NCI-H1092 treated with DMSO at 0.1 percent for 48 hours (cell line): ENCODE measurements at regions not wholly inside any gene's neighbourhood (a gene's known extent, or its start where the extent isn't known, plus 50 kb on each side); places are given as distances from the start of the nearest gene placed in this dataset.

Source experiments
- DNase-seq: peaks from one replicate; lab custom pipeline; 2025; lab: John Stamatoyannopoulos, UW

DNA sequence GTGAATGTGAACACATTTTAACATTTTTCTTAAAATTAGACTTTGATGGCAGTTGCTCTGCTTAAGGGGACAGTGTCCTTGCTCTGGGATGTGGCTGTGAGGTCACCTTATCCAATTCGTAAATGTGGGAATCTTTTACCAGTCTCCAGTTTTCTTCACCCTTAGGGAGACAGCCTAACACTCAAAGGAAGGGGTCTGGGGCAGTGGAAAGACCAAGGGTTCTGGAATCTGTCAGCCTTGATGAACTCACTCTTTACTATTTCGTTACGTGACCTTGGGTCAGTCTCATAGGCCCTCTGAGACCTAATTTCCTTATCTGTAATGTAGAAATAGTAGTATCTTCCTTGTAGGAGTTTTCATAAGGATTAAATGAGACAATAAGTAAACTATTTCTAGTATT is 245.6 kb upstream of the ATP2B1 start:
- DNase-seq, result no peak

GRCh38 chr12:89951694-89952060 is 243.0 kb upstream of the ATP2B1 start:
- no peak for DNase-seq

GRCh38 chr12:89951050-89951693 is 242.5 kb upstream of the ATP2B1 start:
- no peak for DNase-seq

- no peak for DNase-seq
These were observed 241.8 kb upstream of the ATP2B1 start for GRCh38 chr12:89950421-89950820.

- peak; percentile 22 for DNase-seq
These were observed 241.0 kb upstream of the ATP2B1 start for GRCh38 chr12:89949457-89950195.

DNA sequence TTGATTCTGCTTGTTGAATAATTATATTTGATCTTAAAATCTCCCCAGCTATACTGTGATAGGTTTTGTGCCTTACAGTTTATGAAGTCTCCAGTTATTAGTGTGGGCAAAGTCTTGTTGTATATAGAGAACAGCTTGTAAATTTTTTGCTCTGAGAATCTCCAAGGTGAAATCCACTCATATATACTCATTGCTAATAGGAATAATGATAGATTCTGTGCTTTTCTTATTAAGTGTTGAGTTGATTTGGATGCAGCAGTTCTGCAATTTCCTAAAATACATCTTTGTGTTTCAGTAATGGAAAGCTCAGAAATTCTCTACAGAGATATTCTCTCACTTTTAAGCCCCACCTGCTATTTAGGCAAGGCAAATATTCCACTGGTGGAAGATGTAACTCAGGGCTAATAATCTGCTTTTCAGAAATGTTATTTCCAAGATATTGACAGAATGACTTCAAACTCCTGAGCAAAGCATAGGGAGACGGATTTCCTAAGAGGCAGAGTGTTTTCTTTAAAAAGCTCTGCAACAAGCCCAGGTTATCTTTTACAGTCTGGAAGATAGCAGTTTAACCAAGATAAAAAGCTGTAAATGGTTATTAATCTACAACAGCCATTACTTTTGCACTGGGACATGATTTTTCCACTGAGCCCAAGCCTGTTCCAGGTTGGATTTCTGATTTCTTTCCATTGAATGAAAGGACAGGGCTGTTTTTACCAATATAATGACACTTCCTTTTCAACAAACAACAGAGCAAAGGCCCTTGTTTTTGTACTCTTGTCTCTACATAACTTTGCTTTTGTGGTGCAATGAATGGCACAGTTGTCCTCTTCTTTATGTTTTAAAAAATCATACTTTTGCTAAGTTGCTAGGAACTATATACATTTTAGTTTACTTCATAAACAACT is 239.9 kb upstream of the ATP2B1 start:
- no peak for DNase-seq

DNA sequence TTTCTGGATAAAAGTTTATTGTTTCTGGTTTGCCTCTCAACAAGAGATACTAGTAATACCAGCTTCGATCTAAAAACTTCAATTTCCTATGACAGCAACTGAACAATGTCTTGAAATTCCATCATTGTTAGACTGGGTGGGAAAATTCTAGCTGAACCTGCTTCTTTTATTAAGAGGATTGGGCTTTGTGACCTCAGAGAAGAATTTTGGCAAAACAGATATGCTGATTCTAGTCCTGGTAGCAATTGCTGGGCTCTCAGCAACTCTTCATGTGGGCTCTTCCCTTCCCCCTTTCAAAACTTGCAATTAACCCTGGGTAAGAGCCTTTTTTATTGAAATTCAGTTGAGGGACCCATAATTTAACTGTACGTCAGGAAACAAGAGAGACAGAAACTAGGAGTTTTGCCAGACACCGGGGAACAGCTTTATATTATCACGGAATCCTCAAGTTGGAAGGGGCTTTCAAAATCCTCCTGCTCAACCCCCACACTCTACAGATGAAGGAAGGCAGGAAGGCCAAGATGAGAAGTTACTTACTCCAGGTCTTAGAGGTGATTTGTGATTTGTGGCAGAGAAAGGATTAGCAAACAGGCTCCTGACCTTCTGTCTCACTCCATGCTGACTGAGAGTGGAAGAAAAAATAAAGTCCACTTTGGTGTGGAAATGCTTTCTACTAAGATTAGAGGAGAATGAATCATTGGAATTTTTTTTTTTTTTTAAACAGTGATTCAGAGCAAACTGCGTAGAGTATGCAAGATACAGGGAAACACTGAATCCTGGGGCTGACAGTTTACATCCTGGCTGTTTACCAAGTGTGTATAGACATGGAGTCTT is 239.0 kb upstream of the ATP2B1 start:
- peak; percentile 13 for DNase-seq

DNA sequence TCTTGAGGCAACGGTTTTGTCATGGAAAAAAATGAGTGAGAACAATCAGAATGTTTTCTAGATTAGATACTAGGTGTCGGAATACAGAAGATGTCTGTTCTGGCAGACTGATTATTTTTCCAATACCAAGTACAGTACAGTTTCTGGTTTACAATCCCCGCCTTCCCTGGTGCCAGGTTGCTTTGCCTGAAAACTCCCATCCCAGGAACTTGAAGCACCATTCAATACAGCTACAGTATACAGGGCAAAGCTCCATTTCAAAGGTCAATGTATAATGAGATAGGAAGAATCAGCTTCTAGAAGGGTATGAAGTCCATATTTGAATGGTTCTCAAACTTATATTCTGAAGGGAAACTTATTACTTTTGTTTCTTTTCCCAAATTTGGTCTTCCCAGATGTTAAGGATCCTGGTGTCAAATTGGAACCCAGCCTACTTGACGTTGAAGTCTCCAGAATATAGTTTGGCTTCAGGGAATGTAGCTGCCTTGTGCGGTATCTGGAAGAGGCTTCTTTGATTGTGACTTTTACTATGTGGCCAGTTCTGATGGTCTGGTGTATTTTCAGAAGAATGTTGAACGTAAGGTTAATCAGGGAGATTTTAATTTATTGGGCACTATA is 238.0 kb upstream of the ATP2B1 start:
- DNase-seq, result no peak

DNA sequence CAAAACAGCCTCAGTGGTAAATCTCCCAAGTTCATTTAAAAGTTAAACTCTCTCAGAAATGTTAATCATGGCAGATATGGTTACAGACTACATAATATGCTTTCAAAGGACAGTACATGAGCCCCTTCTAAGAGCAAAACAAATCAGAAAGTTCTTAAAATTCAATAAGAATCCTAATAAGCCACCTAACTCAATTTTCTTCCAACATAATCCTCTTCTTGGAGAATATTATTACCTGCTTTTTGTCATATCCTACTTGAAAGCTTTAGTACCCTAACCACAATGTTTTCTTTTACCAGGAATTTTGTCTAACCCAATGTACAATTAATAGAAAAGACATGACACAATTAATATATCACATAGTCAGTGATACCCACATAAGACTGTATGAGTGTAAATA is 236.5 kb upstream of the ATP2B1 start:
- DNase-seq, result no peak

- no peak for DNase-seq
These were observed 234.8 kb upstream of the ATP2B1 start for GRCh38 chr12:89943463-89943862.

DNA sequence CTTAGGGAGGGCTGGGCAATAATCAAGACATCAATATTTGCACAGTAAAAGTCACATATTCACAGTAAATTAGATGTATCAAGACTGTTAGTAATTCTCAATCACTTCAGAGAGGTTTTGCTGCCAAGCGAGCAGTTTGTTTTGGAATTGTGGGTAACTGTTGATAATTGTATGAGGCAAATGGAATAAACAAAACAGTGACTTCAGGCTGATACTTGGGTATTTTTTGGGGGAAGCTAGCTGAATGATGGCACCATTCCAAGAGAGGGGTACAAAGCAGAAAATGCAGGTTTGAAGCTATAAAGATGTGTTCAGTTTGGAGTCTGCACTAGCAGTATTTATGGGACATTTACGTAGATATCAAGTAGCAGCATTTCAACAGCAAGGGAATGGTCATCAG is 232.8 kb upstream of the ATP2B1 start:
- no peak for DNase-seq

DNA sequence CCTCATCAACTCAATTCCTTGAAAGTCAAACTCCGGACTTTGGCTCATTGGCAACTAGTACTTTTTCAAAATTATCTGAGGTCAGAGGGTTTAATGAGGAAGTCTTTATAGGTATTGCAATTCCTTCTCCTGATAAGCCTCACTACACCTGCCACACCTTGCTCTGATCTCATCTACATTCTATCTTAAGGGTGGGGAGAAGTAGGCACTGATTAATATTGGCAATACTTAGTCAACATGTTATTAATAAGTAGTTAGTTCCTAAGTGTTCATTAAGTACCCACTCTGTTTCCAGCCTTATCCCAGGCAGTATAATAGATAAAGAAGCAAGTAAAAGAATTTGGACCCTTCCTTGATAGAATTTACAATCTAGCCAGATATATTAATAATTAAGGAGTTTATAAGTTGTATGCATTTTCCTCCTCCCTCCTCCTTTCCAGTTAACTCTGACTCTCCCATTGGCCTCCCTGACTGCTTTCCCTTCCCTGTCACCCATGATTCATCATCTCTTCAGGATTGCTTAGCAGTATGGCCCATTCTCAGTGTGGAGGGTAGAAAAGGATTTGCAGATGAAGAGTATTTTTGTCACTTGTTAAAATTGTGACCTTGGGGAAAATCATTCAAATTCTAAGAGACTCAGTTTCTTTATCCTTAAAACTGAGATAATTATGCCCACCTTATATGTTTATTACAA is 231.0 kb upstream of the ATP2B1 start:
- DNase-seq, result no peak

DNA sequence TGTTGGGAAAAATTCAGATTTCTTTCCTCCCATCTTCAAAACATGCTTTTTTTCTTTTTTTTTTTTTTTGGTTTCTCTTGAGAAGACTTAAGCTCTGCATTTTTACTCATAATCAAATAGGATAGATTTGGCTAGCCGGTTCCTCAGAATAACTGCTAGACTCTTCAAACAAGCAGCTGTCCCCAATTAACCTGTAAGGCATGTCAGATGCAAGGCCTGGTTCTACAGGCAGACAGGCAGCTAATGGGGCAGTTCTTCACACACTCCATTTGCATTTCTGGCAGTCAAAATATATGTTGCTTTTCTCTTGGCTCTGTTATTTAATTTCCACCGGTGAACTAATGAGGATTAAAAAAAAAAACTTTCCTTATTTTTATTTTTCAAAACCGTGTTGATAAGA is 228.0 kb upstream of the ATP2B1 start:
- DNase-seq, result no peak

- no peak for DNase-seq
These were observed 227.2 kb upstream of the ATP2B1 start for GRCh38 chr12:89935850-89936249.

DNA sequence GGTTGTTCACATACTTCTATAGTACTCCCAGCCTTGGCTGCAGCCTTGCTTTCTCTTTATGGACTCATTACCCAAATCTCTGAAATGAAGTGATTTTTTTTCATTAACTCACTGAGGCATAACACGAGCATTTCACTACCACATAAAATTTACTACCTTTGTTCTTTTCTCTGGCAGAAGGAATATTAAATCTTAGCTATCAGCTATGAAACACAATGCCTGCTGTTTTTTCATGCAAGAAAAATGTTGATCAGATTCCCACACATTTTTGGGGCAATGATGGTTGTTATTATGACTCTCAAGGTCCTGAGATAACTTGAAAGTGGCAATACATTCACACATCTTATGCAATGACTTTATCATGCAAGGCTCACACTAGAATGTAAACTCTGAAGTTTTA is 225.3 kb upstream of the ATP2B1 start:
- DNase-seq, result no peak

- no peak for DNase-seq
These were observed 224.3 kb upstream of the ATP2B1 start for GRCh38 chr12:89932954-89933353.

- DNase-seq, result no peak
These were observed 219.8 kb upstream of the ATP2B1 start for GRCh38 chr12:89928467-89928866.

- no peak for DNase-seq
These were observed 218.6 kb upstream of the ATP2B1 start for GRCh38 chr12:89927226-89927698.

DNA sequence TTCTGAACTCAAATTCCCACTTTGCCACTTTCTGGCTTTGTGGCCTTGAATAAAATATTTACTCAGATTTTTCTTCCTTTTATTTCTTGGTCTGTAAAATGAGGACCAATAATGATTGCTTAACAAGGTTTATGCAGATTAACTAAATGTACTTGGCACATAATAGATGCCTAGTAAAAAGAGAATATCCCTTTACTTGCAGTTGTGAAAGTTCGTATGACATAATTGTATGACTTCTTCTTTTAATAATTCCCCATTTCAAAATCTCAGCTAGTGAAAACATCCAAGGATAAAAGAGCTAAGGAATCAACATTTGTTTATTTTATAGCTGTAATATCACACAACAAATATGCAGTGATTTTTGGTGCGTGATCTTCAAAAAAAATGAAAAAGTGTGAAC is 215.6 kb upstream of the ATP2B1 start:
- DNase-seq, result no peak

DNA sequence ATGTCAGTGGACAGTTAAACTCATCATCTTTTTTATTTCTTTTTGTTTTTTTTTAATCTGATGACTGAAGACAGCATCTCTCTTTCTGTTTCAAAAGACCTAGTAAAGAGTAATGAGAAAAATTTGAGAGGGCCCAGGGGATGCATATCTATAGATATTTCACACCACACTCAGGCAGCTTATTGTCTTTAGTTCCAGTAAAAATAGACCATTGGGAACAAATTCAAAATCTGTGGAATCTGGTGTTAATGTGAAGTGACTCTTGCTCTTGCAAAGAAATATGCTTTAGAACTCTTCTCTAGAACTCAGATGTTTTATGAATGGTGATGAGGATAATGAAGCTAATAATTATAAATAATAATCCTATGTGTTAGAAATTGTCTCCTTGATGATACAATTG is 214.5 kb upstream of the ATP2B1 start:
- DNase-seq, result no peak

DNA sequence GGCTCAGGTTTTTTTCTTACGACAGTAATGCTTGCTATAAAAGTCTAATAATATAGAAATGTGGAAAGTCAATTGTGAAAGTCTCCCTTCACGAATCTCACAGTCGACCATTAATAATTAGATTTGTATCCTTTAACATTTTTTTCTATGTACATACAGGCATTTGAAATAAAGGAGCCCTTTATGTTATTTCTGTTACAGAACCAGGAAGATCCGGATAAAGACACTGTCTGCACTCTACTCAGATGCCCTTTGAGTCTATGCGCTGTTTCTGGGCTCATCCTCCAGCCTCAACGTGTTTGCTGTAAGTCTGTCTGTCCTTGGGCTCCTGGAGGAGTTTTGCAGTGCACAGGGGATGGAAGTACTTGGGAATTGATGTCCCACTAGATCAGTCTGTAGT is 212.2 kb upstream of the ATP2B1 start:
- no peak for DNase-seq
